NT2/D1 (cell line): ENCODE measurements at regions not wholly inside any gene's neighbourhood (a gene's known extent, or its start where the extent isn't known, plus 50 kb on each side); places are given as distances from the start of the nearest gene placed in this dataset.

Experiments
- SUZ12 ChIP-seq: IDR thresholded peaks from 2 replicates; pipeline ENCODE4 v1.6.1; 2011; ENCODE audit not compliant: insufficient read length, insufficient read depth; ENCODE audit errors: extremely low read depth
- ZNF274 ChIP-seq: IDR thresholded peaks from 2 replicates; pipeline ENCODE4 v1.6.1; 2011; ENCODE audit warnings: mild to moderate bottlenecking, low read depth, low read length

GRCh38 chr12:38490073-38490472 lies 173.5 kb downstream of the ALG10B start:
- TF ChIP-seq ZNF274 = no peak
- TF ChIP-seq SUZ12 = no peak
